Panc1 (cell line): ENCODE measurements at regions not wholly inside any gene's neighbourhood (a gene's known extent, or its start where the extent isn't known, plus 50 kb on each side); places are given as distances from the start of the nearest gene placed in this dataset.

ENCODE experiments used
- ATAC-seq: fragments of 200-7000 bp; cut with Tn5 transposase; 2 replicates; pipeline ENCODE4 v1.9.1; 2020; ENCODE audit warnings: mild to moderate bottlenecking, moderate library complexity
- BruUV-seq: library from RNA; stranded (reverse); fragments of 400-500 nt; replicated peaks from 2 replicates; lab custom pipeline; 2021; lab: Mats Ljungman, UMichigan
- CTCF ChIA-PET: fragments of 300-600 bp; sonication (Branson Sonifier 250); formaldehyde crosslinking; loops from one replicate; lab custom pipeline; 2022; ENCODE audit warnings: antibody characterized with exemption; lab: Charles Lee
- POLR2A ChIA-PET: fragments of 300-600 bp; sonication (Branson Sonifier 250); formaldehyde crosslinking; loops from one replicate; lab custom pipeline; 2022; ENCODE audit warnings: antibody characterized with exemption; lab: Charles Lee
- DNase-seq: peaks from one replicate; pipeline ENCODE4 v3.0.0-alpha.2; 2010; ENCODE audit warnings: low read depth, low spot score
- H3K27ac ChIP-seq: 2 replicates; pipeline ENCODE4 v1.5.1; 2011; ENCODE audit warnings: mild to moderate bottlenecking, low read length, inconsistent platforms
- H3K27me3 ChIP-seq: fragments of 200-500 bp; sonication (Bioruptor generic); 2 replicates; pipeline ENCODE4 v1.6.0; 2014; ENCODE audit warnings: low read length, inconsistent platforms; ENCODE audit not compliant: control insufficient read depth, insufficient read depth
- H3K36me3 ChIP-seq: fragments of 200-500 bp; sonication (Bioruptor generic); 2 replicates; pipeline ENCODE4 v1.5.1; 2014; ENCODE audit warnings: inconsistent platforms, mild to moderate bottlenecking, low read length, moderate library complexity; ENCODE audit not compliant: control insufficient read depth, insufficient read depth
- H3K4me1 ChIP-seq: 2 replicates; pipeline ENCODE4 v1.5.1; 2011; ENCODE audit warnings: inconsistent platforms, mild to moderate bottlenecking, low read length, moderate library complexity; ENCODE audit not compliant: control insufficient read depth, insufficient read depth
- H3K4me3 ChIP-seq, 2 experiments: 2 replicates each; pipeline ENCODE4 v1.5.1; 2011 to 2012; ENCODE audit warnings: low read depth in 2 of 2, low read length in 2 of 2, mild to moderate bottlenecking in 2 of 2, inconsistent platforms in 1 of 2, moderate library complexity in 1 of 2
- H3K9me3 ChIP-seq: fragments of 200-500 bp; sonication (Bioruptor generic); 2 replicates; pipeline ENCODE4 v1.5.1; 2014; ENCODE audit warnings: low read depth, mild to moderate bottlenecking, inconsistent platforms, low read length, moderate library complexity; ENCODE audit not compliant: control insufficient read depth, insufficient read depth
- POLR2AphosphoS5 ChIP-seq: IDR thresholded peaks from 2 replicates; pipeline ENCODE4 v1.6.1; 2012; ENCODE audit warnings: mild to moderate bottlenecking, low read depth, low read length, moderate library complexity
- SIN3A ChIP-seq: IDR thresholded peaks from 2 replicates; pipeline ENCODE4 v1.6.1; 2012; ENCODE audit warnings: low read depth, mild to moderate bottlenecking, low read length, moderate library complexity, borderline replicate concordance; ENCODE audit not compliant: insufficient read depth
- TCF7L2 ChIP-seq: IDR thresholded peaks from 2 replicates; pipeline ENCODE4 v1.6.1; 2011; ENCODE audit warnings: mild to moderate bottlenecking, low read depth, low read length, inconsistent platforms
- in situ Hi-C: cut with HindIII; loops from 2 replicates; pipeline ENCODE4 v1.10.0; 2016; ENCODE audit warnings: low sequenced_read_pairs, low pct_unique_long_range_greater_than_20kb
- intact Hi-C: fragments of 100-400 bp; cut with micrococcal nuclease; formaldehyde crosslinking; loops from one replicate; pipeline ENCODE4 v1.10.0; 2022; ENCODE audit not compliant: unreplicated experiment
- TF ChIP-seq, protein P1 (sequence below), 2 experiments: IDR thresholded peaks; 2 replicates each; pipeline ENCODE4 v1.6.1; 2011 to 2012; ENCODE audit warnings: low read depth in 2 of 2, control low read depth in 1 of 2, low read length in 1 of 2, mild to moderate bottlenecking in 1 of 2, moderate library complexity in 1 of 2; ENCODE audit not compliant: insufficient read depth in 1 of 2
- TF ChIP-seq, protein P2 (sequence below): fragments of 450-650 bp; IDR thresholded peaks from 2 replicates; pipeline ENCODE4 v1.5.1; 2017; ENCODE audit warnings: mild to moderate bottlenecking

DNA sequence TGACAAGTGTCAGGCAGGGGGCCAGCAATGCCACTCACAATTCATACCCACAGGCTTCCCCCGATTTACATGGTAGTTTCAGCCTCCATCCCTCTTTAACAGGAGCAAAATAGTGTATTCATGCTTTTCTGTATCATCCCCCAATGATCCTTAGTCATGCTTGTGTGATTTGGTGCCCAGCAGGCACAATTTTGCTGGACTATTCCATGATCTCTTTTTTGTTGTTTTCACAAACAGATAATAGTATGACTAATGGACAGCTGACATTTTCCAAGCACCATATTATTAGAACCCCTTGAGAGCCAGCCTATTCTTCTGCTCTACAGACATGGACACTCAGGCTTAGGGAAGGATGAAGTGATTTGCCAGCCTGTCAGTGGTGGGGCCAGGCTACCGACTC is 128.2 kb upstream of the RIPOR2 start:
- TF ChIP-seq SIN3A (no peak), POLR2AphosphoS5 (no peak), TCF7L2 (no peak)
- TF ChIP-seq, protein P1, sequence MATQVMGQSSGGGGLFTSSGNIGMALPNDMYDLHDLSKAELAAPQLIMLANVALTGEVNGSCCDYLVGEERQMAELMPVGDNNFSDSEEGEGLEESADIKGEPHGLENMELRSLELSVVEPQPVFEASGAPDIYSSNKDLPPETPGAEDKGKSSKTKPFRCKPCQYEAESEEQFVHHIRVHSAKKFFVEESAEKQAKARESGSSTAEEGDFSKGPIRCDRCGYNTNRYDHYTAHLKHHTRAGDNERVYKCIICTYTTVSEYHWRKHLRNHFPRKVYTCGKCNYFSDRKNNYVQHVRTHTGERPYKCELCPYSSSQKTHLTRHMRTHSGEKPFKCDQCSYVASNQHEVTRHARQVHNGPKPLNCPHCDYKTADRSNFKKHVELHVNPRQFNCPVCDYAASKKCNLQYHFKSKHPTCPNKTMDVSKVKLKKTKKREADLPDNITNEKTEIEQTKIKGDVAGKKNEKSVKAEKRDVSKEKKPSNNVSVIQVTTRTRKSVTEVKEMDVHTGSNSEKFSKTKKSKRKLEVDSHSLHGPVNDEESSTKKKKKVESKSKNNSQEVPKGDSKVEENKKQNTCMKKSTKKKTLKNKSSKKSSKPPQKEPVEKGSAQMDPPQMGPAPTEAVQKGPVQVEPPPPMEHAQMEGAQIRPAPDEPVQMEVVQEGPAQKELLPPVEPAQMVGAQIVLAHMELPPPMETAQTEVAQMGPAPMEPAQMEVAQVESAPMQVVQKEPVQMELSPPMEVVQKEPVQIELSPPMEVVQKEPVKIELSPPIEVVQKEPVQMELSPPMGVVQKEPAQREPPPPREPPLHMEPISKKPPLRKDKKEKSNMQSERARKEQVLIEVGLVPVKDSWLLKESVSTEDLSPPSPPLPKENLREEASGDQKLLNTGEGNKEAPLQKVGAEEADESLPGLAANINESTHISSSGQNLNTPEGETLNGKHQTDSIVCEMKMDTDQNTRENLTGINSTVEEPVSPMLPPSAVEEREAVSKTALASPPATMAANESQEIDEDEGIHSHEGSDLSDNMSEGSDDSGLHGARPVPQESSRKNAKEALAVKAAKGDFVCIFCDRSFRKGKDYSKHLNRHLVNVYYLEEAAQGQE (IDR thresholded peaks at IDR 0.05; ENCODE audit: insufficient read depth in 1 of 2, low read depth in 2 of 2, low read length in 1 of 2), result no peak
- TF ChIP-seq, protein P2, sequence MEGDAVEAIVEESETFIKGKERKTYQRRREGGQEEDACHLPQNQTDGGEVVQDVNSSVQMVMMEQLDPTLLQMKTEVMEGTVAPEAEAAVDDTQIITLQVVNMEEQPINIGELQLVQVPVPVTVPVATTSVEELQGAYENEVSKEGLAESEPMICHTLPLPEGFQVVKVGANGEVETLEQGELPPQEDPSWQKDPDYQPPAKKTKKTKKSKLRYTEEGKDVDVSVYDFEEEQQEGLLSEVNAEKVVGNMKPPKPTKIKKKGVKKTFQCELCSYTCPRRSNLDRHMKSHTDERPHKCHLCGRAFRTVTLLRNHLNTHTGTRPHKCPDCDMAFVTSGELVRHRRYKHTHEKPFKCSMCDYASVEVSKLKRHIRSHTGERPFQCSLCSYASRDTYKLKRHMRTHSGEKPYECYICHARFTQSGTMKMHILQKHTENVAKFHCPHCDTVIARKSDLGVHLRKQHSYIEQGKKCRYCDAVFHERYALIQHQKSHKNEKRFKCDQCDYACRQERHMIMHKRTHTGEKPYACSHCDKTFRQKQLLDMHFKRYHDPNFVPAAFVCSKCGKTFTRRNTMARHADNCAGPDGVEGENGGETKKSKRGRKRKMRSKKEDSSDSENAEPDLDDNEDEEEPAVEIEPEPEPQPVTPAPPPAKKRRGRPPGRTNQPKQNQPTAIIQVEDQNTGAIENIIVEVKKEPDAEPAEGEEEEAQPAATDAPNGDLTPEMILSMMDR, result no peak
- Histone ChIP-seq H3K27me3 (0 out of 2 replicates have a peak, but pooled peaks cover 2% of the 10 kb centered on the region), H3K9me3 (no peaks in the 10 kb centered on the region), H3K4me1 (no peaks in the 10 kb centered on the region), H3K36me3 (no peaks in the 10 kb centered on the region), H3K27ac (no peak overlapping the region), H3K4me3 (no peak overlapping the region)
- in situ Hi-C loops, result no loop called here
- DNase-seq (no peak), ATAC-seq (no peak)
- no TSS peak for BruUV-seq
- CTCF ChIA-PET, result no interaction called here
- intact Hi-C loops, result no loop called here
- POLR2A ChIA-PET, result no interaction called here

DNA sequence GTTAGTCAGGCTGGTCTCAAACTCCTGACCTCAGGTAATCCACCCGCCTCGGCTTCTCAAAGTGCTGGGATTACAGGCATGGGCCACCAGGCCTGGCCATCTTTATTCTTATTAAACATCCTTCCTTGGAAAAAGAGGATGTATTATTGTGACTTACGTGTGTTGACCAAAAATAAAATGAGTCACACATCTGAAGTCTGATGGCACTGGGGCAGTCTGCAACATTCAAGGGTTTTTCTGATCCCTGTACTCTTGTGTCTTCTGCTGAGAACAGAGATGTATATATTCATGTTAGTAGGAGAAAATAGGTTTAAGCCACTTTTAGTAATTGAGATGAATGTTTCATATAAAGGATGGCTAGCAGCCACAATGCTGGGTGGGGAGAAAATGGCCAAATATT is 129.9 kb upstream of the RIPOR2 start:
- no peaks in the 10 kb centered on the region for H3K4me1 ChIP-seq
- intact Hi-C loops (no loop called here), in situ Hi-C loops (no loop called here)
- H3K9me3 ChIP-seq, result no peaks in the 10 kb centered on the region
- H3K27me3 ChIP-seq, result 0 out of 2 replicates have a peak, but pooled peaks cover 2% of the 10 kb centered on the region
- TF ChIP-seq TCF7L2 (no peak), POLR2AphosphoS5 (no peak), SIN3A (no peak)
- TF ChIP-seq, protein P1 (IDR thresholded peaks at IDR 0.05; ENCODE audit: insufficient read depth in 1 of 2, low read depth in 2 of 2, low read length in 1 of 2), result no peak
- TF ChIP-seq, protein P2, result no peak
- POLR2A ChIA-PET, result no interaction called here
- no peaks in the 10 kb centered on the region for H3K36me3 ChIP-seq
- H3K4me3 ChIP-seq, result no peak overlapping the region
- CTCF ChIA-PET, result no interaction called here
- no TSS peak for BruUV-seq
- ATAC-seq (no peak), DNase-seq (no peak)
- H3K27ac ChIP-seq, result no peak overlapping the region
